GM18951 (cell line): ENCODE measurements at regions not wholly inside any gene's neighbourhood (a gene's known extent, or its start where the extent isn't known, plus 50 kb on each side); places are given as distances from the start of the nearest gene placed in this dataset.
"Not testable (repeated sequence)": the region's sequence is repeated elsewhere in the genome, so short reads cannot be mapped to it uniquely, and the experiment has no call there.

Source experiments
- POLR2A ChIP-seq: IDR thresholded peaks from 4 replicates; pipeline ENCODE4 v1.6.1; 2011; ENCODE audit warnings: mild to moderate bottlenecking; ENCODE audit not compliant: insufficient read length, insufficient read depth; ENCODE audit errors: extremely low read depth
- in situ Hi-C: fragments of 300-500 bp; cut with MboI; formaldehyde crosslinking; loops from one replicate; pipeline ENCODE4 v1.12.0; 2022; ENCODE audit warnings: low sequenced_read_pairs, mixed read lengths, inconsistent platforms; ENCODE audit not compliant: unreplicated experiment

GRCh38 chr5:99473328-99473727 is 544.5 kb upstream of the CHD1 start:
- in situ Hi-C loops = not testable (repeated sequence)

- in situ Hi-C loops = not testable (repeated sequence)
These were observed 542.9 kb upstream of the CHD1 start for GRCh38 chr5:99471726-99472125.

DNA sequence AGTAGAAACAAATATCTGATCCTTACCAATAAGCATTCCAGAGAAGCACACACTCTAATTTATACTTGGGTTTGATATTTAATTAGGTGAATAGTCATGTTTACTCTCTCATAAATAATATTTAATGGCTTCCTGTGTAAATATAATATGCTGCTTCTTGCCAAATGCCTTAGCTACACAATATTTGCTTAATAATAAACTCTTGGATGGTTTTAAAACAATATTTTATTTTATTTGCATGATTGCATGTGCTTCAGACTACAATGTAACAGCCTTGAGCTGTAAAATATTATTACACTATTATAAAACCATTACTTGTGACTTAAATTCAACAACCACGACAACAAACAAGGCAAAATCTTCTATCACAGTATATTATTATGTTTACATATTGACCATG is 542.4 kb upstream of the CHD1 start:
- in situ Hi-C loops = not testable (repeated sequence)

- in situ Hi-C loops = not testable (repeated sequence)
These were observed 541.8 kb upstream of the CHD1 start for GRCh38 chr5:99470636-99471035.

DNA sequence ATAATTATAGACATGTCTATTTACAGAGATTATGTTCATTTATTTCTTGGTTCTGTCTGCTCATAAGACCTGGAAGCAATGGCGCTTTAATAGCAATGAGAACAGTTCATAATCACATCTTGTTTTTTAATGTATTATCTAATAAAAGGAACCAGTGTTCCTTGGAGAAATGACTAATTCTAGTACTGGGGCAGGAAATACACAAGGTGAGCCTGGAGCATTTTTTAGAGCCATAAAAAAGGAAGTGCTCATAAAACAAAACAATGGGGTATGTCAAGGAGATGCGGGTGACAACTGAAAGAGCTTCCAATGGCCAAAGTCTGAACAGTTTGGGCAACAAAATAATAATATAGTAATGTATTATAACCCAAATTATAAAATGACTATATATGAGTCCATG is 531.9 kb upstream of the CHD1 start:
- in situ Hi-C loops = no loop called here
- no peak for TF ChIP-seq POLR2A

DNA sequence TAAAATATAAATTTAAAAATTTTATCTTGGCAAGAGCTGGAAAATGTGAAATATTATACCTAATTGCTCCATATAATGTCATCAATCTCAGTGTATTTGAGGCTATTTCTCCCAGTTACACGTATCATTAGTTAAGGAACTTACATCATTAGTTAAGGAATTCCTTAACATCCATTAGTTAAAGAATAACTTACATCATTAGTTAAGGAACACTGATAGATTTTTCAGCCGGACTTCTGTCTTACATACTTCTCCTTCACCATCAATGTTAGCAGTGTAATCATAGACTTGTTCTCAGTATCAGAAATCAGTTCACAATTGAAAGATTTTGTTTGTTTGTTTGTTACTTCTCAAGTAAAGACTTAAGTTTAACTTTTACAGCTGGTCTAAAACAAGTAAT is 524.4 kb upstream of the CHD1 start:
- TF ChIP-seq POLR2A = no peak
- in situ Hi-C loops = no loop called here

GRCh38 chr5:99449786-99450185 is 521.0 kb upstream of the CHD1 start:
- in situ Hi-C loops = no loop called here
- TF ChIP-seq POLR2A = no peak

GRCh38 chr5:99445805-99446204 is 517.0 kb upstream of the CHD1 start:
- no peak for TF ChIP-seq POLR2A
- in situ Hi-C loops = no loop called here

GRCh38 chr5:99441235-99441634 is 512.4 kb upstream of the CHD1 start:
- TF ChIP-seq POLR2A = no peak
- in situ Hi-C loops = no loop called here

GRCh38 chr5:99438619-99439018 is 509.8 kb upstream of the CHD1 start:
- TF ChIP-seq POLR2A = no peak
- in situ Hi-C loops = no loop called here

GRCh38 chr5:99437986-99438385 is 509.2 kb upstream of the CHD1 start:
- in situ Hi-C loops = no loop called here
- TF ChIP-seq POLR2A = no peak

- in situ Hi-C loops = not testable (repeated sequence)
These were observed 494.6 kb upstream of the CHD1 start for GRCh38 chr5:99423396-99423795.

GRCh38 chr5:99418640-99419039 is 489.8 kb upstream of the CHD1 start:
- in situ Hi-C loops = not testable (repeated sequence)

GRCh38 chr5:99410386-99410785 is 481.6 kb upstream of the CHD1 start:
- in situ Hi-C loops = not testable (repeated sequence)

GRCh38 chr5:99404764-99405302 is 476.0 kb upstream of the CHD1 start:
- in situ Hi-C loops = loop anchor here (10.0 kb wide), 1 partner anchor 960 kb away; no protein-coding TSS in a partner anchor

DNA sequence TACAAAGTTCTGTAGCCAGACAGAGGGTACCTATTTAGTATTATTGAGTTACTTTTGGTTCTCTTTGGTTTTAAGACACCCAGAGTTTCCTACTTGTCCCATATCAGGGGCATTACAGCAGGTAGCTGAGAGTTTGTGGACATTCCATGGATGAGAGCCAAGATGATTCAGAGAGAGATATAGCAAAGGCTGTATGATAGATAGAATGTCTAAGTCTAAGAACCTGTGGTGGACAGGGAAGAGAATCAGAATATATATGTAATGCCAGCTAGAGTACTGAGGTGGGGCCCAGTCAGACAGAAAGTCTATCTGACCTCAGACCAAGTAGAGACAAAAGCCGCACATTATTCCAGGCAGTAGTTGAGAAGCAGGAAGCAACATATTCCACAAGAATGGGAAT is 471.8 kb upstream of the CHD1 start:
- in situ Hi-C loops = loop anchor here (10.0 kb wide), 1 partner anchor 964 kb away; no protein-coding TSS in a partner anchor

DNA sequence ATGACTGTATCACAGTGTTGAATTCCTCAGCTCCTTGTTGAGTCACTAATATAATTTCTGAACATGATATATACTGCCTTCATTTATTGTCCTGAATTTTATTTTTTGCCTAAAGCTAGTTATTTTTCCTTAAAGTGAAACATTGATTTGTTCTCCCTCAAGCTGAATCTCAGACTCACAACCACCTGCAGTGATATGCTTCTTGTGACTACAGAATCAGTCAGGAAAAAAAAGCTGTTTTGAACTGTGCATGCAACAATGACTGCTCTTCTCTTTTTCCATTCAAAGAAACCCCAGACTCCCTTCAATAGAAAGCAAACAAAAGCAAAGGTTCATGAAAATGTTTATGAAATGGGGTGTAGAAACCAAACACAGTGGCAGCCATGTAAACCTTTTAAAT is 470.2 kb upstream of the CHD1 start:
- in situ Hi-C loops = no loop called here
- no peak for TF ChIP-seq POLR2A
